Fibroblast of skin of left quadriceps (primary cell): ENCODE measurements at regions not wholly inside any gene's neighbourhood (a gene's known extent, or its start where the extent isn't known, plus 50 kb on each side); places are given as distances from the start of the nearest gene placed in this dataset.

ENCODE experiments used
- DNase-seq, 2 experiments: peaks; one replicate each; pipeline ENCODE4 v3.0.0-alpha.2; 2013; ENCODE audit warnings: low read depth in 2 of 2

DNA sequence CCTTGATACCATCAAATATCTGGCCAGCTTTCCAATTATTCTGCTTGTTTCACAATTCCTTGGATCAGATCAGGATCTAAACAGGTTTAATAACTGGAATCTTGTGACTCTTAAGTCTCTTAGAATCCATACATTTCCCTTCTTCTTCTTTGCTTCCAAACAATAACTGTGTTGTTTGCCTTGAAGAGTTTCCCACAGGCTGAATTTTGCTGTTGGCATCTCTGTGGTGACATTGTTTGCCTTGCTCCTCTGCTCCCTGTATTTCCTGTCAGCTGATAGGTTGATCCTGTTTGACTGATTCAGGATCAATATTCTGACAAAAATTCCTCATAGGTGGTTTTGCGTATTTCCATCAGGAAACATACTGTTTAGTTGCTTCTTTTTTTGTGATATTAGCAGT is 248.4 kb upstream of the LMCD1 start:
- no peak for DNase-seq

DNA sequence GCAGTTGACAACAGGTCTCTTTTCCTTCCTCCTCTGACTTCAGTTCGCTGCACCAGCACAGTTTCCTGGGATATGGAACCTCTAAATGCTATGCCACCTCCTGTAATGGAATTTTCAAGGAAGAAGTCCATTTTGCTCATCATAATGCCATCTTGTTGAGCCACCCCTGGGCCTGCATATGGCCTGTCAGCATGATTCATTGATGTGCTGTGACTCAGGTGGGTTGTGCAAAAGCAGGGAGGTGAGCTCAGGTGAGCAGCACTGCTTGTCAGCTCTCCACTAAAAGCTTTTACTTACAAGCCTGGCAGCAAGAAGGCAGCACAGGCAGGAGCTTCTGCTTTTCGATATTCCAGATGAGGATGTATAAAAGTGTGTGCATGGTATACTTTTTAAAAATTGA is 247.1 kb upstream of the LMCD1 start:
- DNase-seq = no peak

DNA sequence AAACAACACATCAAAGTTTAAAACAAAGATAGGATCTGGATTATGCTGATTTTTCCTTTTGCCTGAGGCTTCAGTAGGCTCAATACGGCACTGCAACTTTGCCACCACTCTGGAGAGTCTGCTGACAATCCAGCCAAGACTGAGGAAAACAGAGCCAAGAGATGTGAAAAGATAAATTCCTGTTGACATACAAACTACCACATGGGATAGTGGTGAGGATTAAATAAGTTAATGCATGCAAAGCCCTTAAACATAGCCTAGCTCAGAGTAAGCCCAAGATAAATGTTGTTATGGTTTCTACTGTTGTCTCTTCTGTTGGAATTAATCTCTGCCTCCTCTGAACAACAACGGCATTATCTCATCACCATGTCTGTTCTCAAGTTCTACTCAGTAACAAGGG is 245.9 kb upstream of the LMCD1 start:
- DNase-seq = no peak

DNA sequence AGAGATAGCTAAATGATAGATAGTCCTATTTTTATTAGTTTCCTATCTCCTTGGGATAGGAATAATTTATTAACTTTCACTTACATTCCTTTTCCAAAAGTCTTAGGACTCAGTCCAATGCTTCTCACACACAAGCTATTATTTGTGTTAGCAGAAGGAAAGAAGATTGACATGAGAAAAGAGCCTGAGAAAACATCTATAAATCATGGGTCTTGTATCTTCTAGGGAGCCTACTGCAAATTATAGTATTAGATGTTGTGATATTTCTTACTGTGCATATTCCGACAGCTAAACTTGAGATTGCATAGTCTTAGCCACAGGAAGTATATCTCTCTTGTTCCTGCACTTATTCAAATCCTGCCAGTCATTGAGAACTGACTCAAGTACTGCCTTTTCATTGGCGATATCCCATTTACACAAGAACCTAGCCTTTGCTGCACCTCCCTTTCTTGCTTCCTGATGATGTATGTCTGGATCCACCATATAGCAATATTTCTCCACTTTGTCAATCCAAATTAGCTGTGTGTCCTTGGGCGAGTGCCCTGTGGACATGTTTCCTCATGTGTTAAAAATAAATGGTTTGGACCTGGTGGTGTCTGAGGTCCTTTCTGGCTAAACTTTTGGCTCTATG is 245.1 kb upstream of the LMCD1 start:
- no peak for DNase-seq

DNA sequence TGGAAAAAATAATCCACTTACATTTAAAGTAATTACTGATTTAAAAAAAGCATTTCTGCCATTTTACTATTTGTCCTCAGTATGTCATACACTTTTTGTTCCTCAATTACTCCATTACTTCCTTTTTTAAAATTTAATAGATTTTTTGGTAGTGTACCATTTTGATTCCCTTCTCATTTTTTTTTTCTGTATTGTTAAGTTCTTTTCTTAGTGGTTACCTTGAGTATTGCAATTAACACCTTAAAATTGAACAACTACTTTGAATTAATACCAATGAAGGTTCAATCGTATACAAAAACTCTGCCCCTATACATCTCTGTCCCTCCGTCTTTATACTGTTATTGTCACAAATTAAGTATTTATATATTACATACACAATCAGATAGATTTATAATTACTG is 240.6 kb upstream of the LMCD1 start:
- DNase-seq = no peak

DNA sequence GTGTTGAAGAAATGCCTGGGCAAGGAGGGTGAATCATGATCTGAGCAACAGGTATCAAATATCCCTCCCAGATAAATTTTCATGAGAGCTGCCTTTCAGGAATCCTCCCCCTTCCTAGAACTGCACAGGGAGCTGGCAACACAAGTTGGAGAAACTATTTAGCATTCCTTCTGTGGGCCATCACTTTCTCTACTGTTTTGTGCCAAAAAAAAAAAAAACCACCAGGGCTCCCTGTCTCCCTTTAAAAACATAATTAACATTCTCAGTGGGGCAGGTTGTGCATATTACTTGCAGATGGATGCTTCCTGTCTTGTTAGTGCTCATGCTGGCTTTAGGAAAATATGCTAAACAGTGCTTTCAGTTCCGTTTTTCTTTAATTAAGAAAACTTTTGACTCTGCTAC is 234.9 kb upstream of the LMCD1 start:
- DNase-seq = peak; percentile 21 to 35

DNA sequence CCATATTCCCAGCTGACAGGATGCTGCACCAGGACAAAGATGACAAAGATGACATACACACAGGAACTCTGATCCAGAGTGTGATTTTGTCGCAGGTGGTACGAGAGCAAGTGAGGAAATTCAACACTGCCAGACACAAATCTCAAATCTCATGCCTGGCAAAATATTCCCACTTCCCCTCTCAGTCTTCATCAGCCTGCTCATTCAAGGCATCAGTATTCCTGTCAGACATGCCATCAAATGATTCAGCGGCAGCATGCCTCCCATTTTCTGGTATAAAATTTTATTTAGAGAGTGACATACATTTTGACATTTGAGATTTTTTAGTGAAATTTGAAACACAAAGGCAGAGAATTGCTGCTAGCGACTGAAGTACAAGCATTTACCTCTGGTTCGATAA is 228.1 kb upstream of the LMCD1 start:
- DNase-seq = no peak

DNA sequence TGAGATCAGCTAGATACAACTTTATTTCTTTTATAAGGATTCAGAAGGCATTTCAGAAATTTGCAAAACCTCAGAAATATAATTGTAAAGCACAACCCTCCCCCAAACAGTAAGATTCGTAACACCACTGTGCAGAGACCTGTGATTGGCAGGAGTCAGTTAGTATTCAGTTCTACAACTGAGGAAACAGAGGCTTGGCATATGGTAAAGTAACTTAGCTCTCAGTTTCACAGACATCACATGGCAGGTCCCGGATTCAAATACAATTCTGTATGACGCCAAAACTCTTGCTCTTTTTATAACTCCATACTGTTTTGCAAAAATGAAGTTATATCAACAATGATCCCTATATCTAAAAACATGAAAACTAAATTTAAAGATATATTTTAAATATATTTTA is 225.6 kb upstream of the LMCD1 start:
- no peak for DNase-seq

DNA sequence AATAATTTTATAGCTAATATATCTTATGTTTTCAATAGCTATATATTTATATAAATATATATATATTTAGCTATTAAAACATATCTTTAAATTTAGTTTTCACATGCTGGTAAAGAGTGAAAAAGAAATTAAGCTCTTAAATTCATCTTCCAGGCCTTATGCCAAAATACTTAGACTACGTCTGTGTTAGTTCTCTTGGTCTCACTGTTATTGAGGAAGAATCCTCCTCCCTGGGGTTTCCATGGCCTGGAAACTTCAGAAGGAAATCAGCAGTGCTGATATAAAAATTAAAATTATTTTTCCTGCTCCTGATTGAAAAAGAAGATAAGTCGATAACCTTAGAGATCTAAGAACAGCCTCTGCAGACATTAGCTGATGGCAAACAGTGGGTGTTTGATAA is 225.1 kb upstream of the LMCD1 start:
- no peak for DNase-seq

DNA sequence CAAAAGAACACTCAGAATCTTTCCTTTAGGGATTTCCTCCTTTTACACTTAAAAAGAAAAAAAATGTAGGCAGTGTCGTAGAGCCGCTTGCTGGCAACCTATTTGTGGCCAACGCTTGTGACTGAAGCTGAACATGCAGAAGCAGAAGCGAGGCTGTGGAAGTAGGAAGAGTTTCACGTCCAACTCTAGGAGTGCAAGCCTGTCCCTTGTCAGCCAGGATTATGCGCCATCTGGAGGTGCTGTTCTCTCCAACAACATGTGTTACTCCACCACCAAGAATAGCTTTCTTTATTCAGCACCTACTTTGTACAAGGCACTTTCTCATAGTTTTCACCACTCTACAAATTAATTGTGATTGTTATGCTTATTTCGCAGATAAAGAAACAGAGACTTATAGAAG is 223.2 kb upstream of the LMCD1 start:
- no peak for DNase-seq

DNA sequence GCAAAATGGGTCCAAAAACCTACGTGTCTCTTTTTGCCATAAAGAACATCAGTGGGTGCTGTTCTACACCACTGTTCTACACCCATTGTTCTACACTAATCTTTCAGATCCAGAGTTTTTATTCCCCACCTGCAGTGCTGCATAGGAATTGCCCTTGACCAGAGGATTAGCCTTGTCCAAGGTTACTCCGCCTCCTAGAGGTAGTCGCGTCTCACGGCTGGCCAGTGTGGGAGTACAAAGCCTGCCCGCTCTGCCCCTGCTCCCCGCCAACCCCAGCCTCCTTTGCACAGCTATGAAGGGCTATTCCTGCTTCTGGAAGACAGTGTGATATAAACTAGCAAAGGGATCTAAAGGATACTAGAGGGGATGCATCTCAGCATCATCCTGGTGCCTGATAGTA is 222.1 kb upstream of the LMCD1 start:
- DNase-seq = no peak

DNA sequence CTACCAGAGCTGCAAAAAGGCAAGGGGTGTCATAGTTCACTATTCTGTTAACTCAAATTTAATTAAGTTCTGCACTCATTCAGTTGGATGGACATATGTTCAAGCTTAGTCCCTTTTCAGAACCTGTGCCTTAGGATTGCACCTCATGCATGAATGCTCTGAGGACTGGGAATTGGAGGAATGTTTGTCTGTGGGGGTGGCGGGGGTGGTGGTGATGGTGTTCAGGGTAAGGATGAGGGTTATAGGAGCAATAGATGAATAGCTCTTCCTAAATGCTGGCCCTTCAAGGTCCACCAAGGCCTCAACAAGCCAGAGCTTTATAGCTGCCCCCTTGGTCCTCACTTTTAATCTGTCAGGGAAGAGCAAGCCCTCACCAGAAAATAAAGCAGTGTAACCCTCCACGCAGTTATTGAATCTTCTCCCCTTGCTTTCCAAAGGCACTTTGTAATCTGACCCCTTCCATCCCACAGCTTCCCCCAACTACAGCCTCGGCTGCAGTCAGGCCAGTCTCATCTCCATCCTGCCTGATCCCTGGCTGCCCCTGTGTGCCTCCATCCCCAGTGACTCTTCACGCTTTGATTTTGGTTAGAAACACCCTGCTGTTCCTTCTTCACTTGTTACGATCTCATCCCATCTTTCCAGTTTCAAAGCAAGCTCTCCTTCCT is 221.6 kb upstream of the LMCD1 start:
- no peak for DNase-seq

DNA sequence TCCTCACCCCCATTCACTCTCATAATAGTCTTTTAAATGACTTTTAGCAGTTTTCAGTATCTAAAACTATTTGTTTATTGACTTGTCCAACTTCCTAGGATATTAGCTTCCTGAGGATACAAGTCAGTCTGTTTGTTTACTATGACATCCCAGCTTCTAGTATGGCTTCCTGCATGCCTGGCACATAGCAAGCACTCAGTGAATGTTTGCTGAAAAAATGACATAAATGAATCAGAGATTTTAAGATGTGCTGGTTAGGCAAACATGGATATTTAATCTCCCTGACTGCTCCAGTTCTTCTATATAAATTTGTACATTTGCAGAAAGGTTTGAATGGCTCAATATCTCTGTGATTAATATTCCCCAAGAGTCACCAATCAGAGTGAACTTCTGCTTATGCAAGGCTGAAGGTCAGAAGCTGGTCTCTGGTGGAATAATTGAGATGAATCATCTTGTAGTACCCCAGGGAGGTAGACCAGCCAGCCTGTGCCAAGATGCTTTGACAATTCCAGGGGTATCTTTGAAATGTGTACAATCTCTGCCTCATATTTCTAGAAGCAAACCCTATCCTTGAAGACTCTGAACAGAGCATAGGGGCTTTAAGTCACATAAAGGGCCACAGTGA is 219.0 kb upstream of the LMCD1 start:
- DNase-seq = no peak

DNA sequence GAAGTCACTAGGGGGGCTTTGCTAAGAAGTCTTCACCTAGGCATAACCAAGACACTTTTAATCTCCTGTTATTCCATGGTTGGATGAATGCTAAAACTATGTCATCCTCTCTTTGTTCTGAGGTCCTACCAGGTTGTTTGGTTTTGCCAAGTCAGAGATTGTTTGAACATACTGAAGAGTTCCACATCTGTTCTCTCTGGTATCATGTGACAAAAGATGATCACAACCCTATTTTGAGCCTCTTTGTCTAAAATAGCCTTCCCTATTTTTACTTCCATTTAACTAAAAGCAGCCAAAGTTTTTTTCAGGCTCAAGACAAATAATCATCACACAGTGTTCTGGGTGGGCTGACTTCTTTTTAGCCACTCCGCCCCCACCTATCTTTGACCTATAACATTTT is 218.4 kb upstream of the LMCD1 start:
- no peak for DNase-seq

DNA sequence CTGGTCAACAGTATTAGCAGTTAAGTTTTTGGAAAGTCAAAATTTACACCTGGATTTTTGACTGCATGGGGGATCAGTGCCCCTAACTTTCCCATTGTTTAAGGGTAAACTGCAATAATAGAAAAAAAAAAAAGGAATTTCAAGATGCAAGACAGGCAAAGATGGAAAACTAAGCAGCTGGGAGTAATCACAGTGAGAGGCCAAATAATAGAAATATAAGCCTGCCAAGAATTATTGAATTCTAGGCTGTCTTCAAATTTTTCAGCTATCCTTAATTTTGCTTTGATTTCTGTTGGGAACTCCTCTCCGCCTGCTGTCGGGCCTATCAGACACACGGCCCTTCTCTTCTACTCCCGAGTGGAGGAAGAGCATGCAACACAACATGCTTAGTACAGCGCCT is 215.5 kb upstream of the LMCD1 start:
- DNase-seq = no peak

DNA sequence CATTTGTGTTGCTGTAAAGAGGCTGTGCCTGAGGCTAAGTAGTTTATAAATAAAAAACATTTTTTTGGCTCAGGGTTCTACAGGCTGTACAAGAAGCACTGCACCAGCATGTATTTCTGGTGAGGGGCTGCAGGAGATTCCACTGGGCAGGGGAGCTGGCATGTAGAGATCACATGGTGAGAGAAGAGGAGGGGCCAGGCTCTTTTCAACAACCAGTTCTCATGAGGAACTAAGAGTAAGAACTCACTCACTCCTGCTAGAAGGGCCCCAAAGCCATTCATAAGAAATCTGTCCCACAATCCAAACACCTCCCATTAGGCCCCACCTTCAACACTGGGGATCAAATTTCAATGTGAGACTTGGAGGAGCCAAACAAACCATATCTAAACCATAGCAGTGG is 214.9 kb upstream of the LMCD1 start:
- no peak for DNase-seq

DNA sequence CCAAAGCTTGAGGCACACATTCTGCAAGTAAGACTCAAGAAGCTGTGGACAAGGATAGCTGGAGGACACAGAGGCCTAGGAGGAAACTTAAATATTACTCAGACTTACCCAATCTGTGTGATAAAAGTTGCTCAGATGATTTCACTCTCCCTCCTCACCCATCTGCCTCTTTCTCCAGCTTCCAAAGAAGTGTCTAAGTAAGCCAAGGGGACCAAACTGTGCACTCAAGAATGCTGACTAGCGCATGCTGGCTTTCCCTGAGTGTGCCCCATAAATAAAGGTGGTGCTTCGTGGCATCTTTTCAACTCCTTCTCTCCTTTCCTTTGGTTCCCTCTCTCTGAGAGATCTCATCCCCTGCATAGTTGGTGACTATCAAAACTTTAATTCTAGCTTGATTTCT is 211.0 kb upstream of the LMCD1 start:
- DNase-seq = no peak

DNA sequence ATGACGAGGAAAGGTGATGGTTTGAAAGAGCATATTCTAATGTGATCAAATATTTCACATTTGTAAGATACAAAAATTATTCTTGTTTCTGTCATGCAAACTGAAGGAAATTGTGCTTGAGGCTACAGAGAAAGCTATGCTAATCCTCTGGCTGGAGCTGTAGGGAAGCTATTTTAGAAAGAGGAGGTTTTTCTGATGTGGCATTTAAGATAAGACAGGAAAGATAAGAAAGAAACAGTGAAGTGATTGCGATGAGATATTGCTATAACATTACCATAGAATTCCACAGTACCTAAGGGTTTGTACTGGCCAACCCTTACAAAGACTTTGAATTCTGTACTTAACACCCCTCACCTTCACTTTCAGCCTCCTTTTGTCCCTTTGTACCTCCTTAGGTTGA is 205.2 kb upstream of the LMCD1 start:
- DNase-seq = no peak

DNA sequence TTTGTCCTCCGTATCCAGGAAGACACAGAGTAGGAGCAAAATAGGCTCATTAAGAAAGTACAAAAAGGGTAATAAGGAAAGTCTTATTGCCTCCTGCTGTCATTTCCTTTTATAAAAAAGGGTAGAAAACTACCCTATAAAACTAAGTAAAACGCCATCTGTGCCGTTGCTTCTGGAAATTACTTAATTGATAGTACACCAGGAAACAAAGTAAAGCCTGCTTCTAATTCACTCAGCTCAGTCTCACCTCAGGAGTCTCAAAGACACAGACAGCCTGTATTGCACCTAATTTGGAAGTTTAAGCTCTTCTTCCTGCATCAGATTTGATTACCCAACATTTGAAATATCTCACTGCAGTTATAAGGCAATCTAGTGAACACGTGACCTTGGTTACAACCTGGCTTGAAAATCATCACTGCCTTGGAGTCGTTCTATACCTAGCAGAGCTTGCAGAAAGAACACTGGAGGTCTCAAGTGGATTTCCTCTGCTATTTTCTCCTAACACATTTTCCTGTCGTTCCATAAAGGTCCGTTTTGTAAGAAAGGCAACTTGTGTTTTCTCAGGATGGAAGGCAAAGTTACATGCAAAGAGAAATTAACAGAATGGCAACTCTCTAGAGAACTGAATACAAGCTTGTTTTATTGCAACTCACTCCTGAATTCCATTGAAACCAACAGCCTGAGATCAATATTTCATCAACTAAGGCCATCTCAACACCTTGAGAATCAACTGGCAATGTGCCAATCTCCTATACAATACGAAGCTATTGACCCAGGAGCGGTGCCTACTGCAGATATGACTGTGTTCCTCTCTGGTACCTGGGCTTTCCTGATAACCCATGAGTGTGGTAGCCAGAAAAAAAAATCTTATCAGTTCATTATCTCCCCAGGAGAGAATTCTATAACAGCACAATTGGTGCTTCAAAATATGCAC is 203.3 kb upstream of the LMCD1 start:
- DNase-seq = no peak

DNA sequence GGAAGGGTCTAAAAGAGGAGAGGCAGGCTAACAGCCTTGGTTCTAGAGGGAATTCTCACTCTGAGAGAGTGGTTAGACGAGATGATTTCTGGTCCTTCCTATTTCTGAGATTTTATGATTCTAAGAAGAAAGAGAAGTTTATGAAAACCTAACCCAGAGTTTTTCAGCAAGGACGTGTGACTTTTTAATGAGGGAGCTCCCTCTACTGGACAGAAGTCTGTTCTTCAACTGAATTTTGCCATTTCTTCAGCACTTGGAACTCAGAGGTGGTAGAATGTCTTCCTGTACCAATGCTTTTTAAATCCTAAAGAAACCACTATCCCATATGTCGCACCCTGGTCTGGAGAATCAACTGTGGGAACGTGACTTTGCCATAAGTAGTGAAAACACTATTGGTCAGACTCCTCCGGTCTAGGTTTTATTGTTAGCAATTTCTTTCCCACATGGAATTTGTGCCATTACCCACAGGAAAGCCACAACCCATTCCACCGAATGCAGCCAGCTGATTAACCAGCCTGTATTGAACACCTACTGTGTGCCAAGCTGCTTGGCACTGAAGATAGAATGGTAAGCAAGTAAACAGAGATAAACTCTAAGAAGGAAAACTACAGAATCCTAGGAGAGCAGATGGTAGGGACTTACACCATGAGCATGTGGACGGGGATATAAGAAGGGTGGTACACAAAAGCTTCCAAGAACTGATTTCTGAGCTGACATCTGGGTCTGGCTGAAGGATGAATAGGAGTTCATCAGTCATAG is 199.5 kb upstream of the LMCD1 start:
- peak; percentile 47 to 58 for DNase-seq

DNA sequence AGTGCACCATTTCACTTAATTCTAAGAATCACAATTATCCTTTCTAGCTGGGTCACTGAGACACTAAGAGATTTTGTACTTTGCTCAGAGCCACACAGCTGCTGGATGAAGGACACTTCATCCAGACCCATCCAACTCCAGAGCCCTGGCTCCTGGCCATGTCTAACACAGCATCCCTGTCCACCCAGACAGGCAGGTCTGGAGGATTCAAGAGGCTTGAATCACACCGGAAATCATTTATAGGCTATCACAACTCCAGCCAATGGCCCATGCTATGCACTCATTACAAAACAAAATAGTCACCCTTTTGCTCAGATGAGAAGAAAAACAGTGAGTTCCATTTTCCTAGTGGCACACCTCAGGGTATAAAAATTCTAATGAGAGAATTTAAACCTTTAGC is 198.2 kb upstream of the LMCD1 start:
- no peak for DNase-seq

DNA sequence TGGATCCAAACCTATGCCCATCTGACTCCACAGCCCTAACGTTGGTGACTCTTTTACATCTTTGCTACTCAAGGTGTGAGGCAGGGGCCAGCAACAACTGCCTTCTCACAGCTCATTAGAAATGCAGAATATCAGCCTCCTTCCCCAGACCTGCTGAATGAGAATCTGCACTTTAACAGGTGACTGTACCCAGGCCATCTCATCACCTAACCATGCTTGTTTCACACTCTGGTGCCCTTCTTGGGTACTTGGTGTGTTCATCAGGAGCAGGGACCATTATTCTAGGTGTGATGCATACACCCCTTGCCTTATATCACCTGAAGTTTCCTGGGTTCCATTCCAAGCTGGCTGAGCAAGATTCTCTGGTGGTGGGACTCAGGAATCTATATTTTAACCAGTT is 196.3 kb upstream of the LMCD1 start:
- no peak for DNase-seq
